ENCODE measurements at regions not wholly inside any gene's neighbourhood (a gene's known extent, or its start where the extent isn't known, plus 50 kb on each side); places are given as distances from the start of the nearest gene placed in this dataset.
"Not testable (repeated sequence)": the region's sequence is repeated elsewhere in the genome, so short reads cannot be mapped to it uniquely, and the experiment has no call there.

DNA sequence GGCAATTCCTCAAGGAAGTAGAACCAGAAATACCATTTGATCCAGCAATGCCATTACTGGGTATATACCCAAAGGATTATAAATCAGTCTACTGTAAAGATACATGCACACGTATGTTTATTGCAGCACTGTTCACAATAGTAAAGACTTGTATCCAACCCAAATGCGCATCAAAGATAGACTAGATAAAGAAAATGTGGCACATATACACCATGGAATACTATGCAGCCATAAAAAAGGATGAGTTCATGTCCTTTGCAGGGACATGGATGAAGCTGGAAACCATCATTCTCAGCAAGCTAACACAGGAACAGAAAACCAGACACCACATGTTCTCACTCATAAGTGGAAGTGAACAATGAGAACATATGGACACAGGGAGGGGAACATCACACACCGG is 130.0 kb upstream of the HS3ST4 start:
- DNase-seq = not testable (repeated sequence)

DNA sequence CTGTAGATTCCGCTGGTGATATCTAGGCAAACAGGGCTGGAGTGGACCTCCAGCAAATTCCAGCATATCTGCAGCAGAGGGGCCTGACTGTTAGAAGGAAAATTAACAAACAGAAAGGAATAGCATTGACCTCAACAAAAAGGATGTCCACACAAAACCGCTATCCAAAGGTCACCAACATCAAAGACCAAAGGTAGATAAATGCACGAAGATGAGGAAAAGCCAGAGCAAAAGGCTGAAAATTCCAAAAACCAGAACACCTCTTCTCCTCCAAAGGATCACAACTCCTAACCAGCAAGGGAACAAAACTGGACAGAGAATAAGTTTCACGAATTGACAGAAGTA is 134.8 kb upstream of the HS3ST4 start:
- DNase-seq = not testable (repeated sequence)

DNA sequence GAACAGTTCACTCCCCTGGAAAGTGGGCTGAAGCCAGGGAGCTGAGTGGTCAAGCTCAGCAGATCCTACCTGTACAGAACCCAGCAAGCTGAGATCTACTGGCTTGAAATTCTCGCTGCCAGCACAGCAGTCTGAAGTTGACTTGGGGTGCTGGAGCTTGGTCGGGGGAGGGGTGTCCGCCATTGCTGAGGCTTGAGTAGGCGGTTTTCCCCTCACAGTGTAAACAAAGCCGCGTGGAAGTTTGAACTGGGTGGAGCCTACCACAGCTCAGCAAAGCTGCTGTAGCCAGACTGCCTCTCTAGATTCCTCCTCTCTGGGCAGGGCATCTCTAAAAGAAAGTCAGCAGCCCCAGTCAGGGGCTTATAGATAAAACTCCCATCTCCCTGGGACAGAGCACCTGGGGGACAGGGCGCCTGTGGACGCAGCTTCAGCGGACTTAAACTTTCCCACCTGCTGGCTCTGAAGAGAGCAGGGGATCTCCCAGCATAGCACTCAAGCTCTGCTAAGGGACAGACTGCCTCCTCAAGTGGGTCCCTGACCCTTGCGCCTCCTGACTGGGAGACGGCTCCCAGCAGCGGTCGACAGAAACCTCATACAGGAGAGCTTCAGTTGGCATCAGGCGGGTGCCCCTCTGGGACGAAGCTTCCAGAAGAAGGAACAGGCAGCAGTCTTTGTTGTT is 135.3 kb upstream of the HS3ST4 start:
- DNase-seq = not testable (repeated sequence)

DNA sequence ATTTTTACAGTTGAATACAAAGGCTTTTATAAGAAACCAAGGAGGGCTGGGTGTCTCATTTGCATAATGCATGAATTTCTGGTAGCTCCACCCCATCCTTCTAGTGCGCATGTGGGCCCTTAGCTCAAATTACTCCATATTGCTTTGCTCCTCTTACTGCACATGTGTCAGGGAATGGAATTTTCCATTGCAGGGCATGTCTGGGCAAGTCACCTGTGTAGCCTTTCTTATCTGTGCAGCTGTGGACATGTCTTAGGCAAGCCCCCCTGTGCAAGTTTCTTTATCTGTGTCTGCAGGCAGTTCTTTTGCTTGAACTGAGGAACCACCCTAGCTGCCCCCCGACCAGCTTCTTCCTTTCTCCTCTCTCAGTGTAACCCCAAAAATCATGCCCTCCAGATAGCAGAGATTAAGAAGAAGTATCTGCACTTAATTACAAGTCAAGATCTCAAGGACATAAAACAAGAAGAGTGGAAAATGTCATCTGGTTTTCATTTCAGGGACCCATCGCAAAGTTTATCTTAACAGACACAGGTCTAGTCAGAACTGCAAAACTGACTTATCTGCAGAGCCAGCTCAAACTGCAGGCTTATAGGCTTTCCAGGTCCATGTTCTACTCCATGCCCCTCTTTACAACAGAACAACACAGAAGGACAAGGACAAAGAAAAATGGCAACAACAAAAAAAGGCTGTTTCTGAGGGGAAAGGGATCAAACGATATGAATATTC is 137.9 kb upstream of the HS3ST4 start:
- peak; percentile 75 for DNase-seq

DNA sequence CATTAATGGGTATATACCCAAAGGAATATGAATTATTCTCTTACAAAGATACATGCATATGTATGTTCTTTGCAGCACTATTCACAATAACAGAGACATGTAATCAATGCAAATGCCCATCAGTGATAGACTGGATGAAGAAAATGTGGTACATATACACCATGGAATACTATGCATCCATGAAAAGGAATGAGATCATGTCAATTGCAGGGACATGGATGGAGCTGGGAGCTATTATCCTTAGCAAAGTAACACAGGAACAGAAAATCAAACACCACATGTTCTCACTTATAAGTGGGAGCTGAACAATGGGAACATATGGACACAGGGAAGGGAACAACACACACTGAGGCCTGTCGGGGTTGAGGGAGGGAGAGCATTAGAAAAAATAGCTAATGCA is 141.1 kb upstream of the HS3ST4 start:
- DNase-seq = no peak

DNA sequence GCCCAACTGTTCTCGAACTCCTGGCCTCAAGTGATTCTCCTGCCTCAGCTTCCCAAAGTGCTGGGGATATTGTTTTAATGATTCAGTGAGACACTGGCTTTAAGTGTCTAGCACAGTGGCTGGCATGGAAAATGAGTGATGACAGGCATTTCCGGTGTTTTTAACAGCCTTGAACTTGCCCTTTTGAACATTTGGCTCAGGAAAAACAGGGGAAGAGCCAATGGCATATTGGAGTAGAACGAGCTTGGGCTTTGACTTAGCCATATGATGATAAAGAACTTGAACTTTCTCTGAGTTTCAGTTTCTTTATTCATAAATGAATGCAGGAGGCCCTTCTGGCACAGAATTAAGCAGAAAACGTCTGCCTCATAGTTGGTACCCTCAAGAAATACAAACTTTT is 145.0 kb upstream of the HS3ST4 start:
- DNase-seq = no peak

DNA sequence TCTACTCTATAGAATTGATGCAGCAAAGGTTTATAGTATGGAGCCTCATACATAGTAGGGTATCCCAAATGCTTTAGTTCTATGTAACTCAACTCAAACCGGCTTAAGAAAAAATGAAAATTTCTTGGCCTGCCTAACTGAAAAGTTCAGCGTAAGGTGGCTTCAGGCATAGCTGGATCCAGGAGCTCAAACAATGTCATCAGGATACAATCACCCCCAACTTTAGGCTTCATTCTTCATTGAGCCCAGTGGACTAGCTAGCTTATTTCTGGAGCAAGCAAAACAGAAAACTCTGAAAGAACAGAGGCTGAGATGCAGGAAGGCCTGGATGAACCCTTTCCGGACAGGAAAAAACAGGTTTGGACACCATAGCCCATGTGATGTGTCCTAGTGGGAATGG is 147.5 kb upstream of the HS3ST4 start:
- no peak for DNase-seq

DNA sequence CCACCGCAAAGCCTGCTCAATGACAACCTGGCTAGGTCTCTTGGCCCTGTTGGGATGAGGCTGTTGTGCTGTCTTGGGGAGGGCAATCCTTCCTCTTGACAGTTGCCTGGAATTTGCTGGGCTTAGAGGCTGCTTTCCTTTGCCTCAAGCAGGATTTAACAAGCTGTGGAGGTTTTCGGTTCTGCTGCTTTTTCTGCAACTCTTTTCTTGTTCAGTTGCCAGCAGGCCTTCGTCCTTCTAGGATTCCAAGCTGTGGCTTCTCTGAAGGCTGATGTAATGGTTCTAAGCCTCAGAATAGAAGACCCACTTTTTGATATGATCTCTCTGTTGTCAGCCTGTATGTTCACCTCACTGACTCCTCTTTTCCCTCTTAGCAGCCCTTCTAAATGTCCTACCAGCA is 149.5 kb upstream of the HS3ST4 start:
- no peak for DNase-seq

DNA sequence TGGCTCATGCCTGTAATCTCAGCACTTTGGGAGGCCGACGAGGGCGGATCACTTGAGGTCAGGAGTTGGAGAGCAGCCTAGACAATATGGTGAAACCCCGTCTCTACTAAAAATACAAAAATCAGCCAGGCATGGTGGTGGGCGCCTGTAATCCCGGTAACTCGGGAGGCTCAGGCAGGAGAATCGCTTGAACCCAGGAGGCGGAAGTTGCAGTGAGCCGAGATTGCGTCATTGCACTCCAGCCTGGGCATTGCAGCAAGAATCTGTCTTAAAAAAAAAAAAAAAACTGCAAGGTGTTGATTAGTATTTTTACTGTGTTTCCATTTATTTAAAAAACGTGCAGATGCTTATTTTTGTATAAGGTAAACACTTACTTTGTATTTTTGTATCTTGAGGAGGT is 152.0 kb upstream of the HS3ST4 start:
- not testable (repeated sequence) for DNase-seq

DNA sequence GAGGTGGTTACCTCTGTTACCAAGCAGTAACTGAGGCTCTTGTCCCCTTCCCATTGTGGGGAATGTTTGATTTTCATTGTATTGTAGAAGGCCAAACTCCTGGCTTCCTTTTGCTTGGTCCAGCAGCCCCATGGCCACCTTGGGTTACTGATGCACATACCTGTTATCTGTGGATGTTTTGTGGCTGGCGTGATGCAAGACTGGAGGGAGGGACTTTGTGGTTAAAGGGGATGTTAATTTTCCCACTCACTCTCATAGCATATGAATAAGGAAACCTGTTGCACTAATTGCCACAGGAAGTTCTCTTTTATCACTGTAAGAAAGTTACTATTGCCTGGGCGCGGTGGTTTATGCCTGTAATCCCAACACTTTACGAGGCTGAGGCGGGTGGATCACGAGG is 168.6 kb upstream of the HS3ST4 start:
- no peak for DNase-seq

DNA sequence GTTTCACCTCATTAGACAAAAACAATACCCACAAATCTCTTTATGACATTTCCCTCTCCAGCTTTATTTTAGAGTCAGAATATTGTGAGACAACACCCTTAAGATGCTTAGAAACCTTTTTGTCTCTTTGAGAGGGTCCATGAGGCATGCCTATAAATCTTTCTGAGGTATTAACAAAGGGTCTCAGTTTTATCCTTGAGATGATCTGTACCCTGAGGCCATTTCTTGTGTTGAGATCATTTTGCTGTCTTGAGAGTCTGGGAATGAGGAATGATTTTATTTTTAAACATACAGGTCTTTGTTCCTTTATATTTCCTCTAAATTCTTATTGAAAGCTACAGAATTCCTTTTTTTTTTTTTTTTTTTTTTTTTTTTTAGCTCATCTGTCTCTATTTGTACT is 179.7 kb upstream of the HS3ST4 start:
- DNase-seq = no peak

DNA sequence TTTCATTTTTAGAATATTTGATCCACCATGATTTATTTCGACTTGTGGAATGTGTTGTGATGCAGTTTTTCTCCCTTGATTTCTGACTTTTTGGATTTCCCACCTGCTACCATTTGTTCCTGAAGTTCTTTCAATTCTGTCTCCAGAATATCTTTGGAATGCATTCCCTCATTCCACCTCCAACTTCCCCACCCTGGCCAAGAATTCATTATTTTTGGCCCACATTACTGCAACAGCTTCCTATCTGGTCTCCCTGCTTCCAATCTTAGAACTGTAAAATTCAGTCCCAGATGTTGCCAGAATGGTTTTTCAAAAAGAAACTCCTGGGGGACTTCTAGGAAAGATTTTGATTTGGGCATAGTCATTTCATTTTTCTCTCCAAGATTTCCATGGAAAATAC is 182.3 kb upstream of the HS3ST4 start:
- no peak for DNase-seq

DNA sequence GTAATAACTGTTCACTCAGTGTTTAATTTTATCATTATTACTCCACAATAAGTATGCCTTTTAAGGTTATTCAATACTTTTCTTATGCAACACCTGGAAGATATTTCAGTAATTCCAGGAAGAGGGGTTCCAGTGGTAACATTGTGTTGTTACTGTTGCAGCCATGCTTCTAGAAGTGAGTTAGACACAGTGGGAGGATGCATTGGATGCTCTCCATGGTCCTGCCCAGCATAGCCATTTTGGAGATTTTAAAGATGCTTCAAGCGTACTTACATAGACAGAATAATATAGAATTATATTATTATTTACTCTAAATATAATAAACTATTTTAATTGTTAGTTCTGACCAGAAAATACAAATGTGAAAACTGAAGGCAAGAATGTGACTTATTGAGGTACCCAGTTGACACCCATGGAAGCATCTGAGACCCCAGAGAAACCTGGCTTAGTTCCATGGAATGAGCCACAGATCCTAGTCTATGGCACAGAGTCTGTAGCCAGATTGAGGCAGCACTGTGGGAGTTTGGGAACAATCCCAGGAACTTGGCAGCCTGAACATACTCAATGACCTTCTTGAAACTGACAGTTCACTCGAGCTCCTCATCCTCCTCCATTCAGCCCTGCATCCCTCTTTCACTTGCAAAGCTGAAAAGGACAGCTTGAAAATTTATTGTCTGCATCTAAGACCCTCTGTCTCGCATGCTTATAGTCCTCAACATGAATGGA is 190.1 kb upstream of the HS3ST4 start:
- DNase-seq = no peak

DNA sequence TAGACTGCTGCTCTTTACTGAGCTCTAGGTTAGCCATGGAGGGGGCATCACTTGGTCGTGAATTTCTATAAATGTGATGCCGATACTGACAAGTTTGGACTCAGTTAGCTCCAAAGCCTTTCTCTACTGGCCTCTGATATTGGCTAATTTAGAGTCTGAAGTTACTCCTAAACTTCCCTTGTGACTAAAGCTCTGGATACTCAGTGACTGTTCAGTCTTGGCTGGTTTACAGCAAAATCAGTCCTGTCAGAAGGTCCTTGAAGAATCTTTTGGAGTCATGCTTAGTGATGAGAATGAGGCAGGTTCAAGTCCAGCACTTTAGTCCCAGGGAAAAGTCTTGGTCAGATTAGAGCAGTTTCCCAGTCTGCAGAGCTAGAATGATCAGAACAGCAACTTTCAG is 197.5 kb upstream of the HS3ST4 start:
- DNase-seq = no peak

DNA sequence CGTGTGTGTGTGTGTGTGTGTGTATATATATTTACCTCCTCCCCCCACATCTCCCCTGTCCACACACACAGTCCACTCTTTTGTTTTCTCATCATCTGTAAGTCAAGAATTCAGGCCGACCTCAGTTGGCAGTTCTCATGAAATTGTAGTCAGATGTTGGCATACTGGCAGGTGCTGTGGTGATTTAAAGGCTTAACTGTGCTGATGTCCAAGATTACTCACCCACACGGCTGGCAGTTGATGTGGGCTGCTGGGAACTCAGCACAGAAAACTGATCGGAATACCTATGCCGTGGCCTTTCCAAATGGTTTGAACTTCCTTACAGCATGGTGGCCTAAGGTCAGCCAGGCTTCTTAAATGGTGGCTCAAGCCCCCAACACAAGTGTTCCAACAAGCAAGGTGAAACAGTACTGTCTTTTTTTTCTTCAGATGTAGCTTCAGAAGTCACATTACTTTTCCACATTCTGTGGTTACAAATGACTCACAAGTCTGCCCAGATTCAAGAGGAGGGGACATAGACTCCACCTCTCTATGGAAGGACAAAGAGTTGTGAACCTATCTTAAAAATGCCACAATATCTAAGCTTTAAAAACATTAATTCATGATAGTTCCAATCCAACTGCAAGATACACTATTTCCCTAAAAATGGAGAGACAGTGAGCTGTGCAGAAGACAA is 198.5 kb upstream of the HS3ST4 start:
- no peak for DNase-seq

DNA sequence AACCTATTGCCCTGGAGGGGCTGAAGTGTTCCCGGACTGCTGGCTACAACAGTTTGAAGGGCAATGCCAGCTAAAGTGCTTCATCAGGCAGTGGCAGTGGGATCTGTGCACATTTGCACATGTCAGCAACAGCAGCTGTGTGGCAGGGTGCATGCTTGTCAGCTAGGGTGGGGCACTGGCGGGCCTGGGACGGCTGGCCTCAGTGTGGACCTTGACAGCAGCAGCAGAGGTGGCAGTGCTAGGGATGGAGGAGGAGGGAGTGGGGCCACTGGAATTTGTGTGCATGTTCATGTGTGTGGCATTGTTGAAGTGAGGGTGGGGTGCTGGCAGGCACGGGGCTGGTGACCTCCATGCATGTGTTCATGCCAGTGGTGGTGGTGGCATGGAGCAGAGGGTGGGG is 203.3 kb upstream of the HS3ST4 start:
- no peak for DNase-seq

DNA sequence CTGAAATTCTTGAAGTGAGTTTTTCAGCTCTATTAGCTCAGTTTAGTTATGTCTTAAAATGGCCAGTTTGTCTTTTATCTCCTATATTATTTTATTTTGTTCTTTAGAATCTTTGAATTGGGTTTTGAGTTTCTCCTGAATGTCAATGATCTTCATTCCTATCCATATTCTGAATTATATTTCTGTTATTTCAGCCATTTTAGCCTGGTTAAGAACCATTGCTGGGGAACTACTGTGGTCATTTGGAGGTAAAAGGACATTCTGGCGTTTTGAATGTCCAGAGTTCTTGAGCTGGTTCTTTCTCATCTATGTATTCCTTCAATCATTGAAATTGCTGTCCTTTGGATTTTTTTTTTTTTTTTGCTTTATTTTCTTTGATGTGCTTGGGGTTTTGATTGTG is 203.9 kb upstream of the HS3ST4 start:
- no peak for DNase-seq

DNA sequence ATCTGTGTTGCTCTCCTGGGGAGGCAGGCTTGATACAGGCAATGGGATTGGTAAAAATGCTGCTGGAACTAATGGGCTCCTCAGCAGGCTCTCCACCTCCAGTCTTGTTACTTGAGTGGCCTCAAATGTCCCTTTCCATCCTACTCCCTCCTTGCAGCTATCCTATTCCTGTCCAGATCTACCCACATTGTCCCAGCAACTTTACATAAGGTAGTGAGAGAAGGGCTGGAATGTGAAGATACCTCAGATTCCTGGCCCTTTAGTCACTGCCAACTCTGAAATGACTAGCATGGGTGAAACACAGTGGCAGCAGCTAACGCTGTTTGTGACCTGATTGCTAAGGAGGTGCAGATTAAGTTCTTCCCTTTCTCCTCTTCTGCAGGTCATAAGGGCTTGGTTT is 210.1 kb upstream of the HS3ST4 start:
- DNase-seq = no peak

DNA sequence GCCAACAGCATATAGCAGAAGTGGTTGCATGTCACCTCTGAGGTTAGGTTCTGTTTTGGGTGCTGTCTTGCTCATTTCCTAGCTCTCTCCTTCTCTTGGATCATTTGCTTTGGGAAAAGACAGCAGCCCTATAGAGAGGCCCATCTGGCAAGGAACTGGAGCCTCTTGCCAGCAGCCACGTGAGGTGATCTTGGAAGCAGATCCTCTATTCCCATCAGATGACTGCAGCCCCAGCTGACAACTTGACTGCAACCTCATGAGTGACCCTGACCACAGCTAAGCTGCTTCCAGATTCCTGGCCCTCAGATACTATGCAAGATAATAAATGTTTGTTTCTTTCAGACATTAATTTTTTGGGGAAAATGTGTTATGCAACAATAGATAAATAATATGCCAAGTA is 213.3 kb upstream of the HS3ST4 start:
- no peak for DNase-seq

DNA sequence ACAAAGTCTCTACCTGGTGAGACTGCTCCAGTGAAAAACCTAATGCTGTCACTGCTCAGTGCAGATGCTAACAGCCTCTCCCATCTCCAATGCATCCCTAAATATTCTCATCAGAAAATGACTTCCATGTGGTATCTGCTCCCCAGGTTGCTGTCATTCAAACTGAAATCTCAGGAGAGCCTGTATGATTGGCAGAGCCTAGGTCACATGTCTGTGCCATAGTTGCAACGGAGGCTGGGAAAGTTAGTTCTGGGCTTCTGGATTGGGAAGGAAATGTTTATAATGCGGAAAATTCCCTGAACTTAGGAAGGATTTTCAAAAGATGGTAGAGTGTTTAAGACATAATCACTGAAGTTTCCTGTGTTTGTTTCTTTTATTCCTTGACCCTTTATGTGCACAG is 206.4 kb upstream of the ZKSCAN2 start:
- no peak for DNase-seq

DNA sequence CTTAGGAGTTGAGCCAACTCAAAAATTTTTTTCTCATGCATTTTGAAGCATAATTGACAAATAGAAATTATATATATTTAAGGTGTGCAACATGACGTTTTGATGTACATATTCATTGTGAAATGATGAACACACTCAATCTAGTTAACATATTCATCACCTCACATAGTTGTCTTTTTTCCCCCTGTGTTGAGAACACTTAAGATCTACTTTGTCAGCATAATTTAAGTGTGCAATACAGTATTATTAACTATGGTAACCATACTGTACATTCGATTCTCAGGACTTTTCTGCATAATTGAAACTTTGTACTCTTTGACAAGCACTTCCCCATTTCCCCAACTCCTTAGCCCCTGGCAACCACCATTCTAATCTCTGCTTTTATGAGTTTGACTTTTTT is 192.2 kb upstream of the ZKSCAN2 start:
- DNase-seq = no peak

DNA sequence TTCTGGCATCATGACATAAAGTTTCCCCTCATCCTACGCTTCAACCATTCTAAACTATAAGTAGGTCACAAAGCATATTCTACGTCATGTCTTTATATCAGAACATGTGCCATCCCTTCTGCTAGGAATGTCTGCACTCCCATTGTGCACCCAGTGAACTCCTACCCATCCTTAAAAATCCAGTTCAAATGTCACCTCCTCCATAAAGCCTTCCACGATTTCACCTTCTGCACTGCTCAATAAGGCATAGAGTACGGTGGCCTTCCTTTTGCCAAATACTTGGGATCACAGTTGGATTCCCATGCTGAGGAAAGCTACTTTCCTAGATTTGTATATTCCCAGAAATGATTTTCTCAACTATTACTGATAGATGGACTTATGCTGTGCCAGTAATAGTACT is 186.3 kb upstream of the ZKSCAN2 start:
- no peak for DNase-seq

DNA sequence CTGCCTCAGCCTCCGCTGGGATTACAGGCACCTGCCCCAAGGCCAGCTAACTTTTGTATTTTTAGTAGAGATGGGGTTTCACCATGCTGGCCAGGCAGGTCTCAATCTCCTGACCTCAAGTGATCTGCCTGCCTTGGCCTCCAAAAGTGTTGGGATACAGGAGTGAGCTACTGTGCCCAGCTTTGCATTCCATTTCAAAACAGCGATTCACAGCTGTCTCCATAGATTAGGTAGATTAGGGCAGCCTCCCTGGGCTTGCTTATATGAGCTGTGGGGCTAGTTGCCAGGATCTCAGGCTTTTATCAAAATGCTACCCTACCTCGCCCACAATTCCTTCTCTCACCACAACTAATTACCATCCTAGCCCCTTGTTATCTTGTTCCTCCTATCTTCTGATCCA is 176.4 kb upstream of the ZKSCAN2 start:
- no peak for DNase-seq

DNA sequence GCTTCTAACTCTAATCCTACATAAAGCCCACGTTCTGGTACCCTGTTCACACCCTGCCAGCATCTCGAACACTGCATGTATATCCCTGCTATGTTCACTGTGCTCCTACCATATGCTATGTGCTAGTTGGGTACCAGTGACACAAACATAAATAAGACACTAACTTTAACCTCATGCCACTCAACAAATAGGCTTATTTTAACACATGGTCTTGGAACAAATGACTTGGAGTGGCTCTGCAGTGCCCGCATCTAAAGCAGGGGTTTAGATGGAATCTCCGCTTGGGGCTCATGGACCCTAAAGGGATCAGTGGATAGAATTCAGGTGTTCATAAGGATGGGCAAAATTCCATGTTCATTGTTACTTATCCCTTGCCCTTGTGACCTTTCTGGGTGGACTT is 175.7 kb upstream of the ZKSCAN2 start:
- no peak for DNase-seq

All from hematopoietic multipotent progenitor cell treated with erythropoietin and hydrocortisone succinate and interleukin-3 and kit ligand, for 8 days (in vitro differentiated cells).